ENCODE measurements at regions not wholly inside any gene's neighbourhood (a gene's known extent, or its start where the extent isn't known, plus 50 kb on each side); places are given as distances from the start of the nearest gene placed in this dataset.
A peak's percentile ranks its signal among the peaks of the same experiment; 100 is the strongest.

DNA sequence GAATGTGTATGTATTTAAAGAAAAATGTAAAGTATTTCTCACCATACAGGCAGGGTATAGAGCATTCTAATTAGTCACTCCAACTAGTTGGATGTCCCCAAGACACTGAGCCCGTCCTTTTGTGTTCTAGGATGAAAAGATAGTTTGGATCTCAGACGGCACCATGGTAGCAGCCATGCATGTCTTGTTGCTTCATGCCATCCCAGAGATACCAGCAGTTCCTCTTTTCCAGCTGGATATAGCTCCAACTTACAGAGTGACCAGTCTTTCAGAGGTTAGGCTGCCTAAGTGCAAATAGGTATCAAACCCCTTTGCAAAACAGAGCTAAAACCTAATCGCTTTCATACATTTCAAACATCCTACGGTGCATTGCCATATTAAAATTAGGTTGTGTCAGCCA lies 275.3 kb downstream of the MTX2 start:
- H3K4me3 Mint-ChIP-seq (ENCODE audit: unreplicated experiment), result no peak overlapping the region
- peaks cover 3% of the 10 kb centered on the region for H3K27me3 Mint-ChIP-seq (ENCODE audit: unreplicated experiment)
- no peak for DNase-seq (ENCODE audit: low spot score)
- H3K4me1 Mint-ChIP-seq (ENCODE audit: unreplicated experiment), result peaks cover 28% of the 10 kb centered on the region
- H3K9me3 Mint-ChIP-seq (ENCODE audit: unreplicated experiment), result no peaks in the 10 kb centered on the region
- H3K36me3 Mint-ChIP-seq (ENCODE audit: low read depth, unreplicated experiment), result no peaks in the 10 kb centered on the region
- TF ChIP-seq, protein P1, sequence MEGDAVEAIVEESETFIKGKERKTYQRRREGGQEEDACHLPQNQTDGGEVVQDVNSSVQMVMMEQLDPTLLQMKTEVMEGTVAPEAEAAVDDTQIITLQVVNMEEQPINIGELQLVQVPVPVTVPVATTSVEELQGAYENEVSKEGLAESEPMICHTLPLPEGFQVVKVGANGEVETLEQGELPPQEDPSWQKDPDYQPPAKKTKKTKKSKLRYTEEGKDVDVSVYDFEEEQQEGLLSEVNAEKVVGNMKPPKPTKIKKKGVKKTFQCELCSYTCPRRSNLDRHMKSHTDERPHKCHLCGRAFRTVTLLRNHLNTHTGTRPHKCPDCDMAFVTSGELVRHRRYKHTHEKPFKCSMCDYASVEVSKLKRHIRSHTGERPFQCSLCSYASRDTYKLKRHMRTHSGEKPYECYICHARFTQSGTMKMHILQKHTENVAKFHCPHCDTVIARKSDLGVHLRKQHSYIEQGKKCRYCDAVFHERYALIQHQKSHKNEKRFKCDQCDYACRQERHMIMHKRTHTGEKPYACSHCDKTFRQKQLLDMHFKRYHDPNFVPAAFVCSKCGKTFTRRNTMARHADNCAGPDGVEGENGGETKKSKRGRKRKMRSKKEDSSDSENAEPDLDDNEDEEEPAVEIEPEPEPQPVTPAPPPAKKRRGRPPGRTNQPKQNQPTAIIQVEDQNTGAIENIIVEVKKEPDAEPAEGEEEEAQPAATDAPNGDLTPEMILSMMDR (IDR thresholded peaks at IDR 0.05; ENCODE audit: unreplicated experiment), result no peak
- H3K27ac Mint-ChIP-seq (ENCODE audit: unreplicated experiment), result no peak overlapping the region

DNA sequence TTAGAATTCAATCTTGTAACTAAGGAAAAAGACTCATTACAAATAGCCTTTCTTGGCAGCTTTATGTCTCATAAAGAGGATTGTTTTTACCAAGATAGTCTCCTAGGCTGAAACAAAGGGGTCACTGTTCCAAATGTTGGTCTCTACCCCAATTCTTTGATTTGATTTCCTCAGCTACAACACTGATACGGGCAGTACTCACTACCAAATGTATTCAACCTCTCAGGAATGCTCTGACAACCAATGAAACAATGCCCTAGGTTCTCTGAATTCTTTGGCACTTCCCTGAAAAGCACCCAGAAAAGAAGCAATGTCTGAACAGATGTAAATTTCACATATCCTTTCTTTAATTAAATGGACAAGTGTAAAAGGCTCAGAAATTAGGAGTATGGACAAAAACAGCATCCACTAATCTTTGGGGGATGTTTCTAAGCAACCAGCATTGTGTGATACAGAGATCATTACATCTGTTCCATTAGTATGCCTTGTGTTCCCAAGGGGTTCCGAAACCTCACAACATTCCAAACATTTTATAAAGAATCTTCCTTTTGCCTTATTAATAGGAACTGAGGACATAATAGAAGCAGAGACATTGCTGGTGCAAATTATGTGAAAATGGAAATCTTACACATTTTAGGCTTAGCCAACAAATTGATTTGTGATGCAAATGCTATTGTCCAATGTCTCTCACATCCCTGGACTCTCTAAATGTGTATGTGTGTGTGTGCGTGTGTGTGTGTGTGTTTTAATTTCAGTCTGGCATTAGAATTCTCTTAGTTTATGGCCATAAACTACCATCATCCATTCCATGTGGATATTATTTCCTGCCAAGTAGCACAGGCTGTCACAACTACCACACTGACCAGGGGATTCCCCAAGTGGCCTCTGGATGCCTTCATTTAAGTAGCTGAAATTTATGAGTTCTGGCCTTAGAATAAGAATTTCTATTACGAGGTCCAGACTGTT lies 276.0 kb downstream of the MTX2 start:
- H3K4me3 Mint-ChIP-seq (ENCODE audit: unreplicated experiment), result no peak overlapping the region
- H3K9me3 Mint-ChIP-seq (ENCODE audit: unreplicated experiment), result no peaks in the 10 kb centered on the region
- no peak for DNase-seq (ENCODE audit: low spot score)
- no peaks in the 10 kb centered on the region for H3K36me3 Mint-ChIP-seq (ENCODE audit: low read depth, unreplicated experiment)
- H3K27ac Mint-ChIP-seq (ENCODE audit: unreplicated experiment), result no peak overlapping the region
- TF ChIP-seq, protein P1 (IDR thresholded peaks at IDR 0.05; ENCODE audit: unreplicated experiment), result no peak
- peaks cover 3% of the 10 kb centered on the region for H3K27me3 Mint-ChIP-seq (ENCODE audit: unreplicated experiment)
- peaks cover 23% of the 10 kb centered on the region for H3K4me1 Mint-ChIP-seq (ENCODE audit: unreplicated experiment)

- no peak overlapping the region for H3K4me3 Mint-ChIP-seq (ENCODE audit: unreplicated experiment)
- TF ChIP-seq, protein P1 (IDR thresholded peaks at IDR 0.05; ENCODE audit: unreplicated experiment), result no peak
- DNase-seq (ENCODE audit: low spot score), result no peak
- H3K9me3 Mint-ChIP-seq (ENCODE audit: unreplicated experiment), result no peaks in the 10 kb centered on the region
- peaks cover 19% of the 10 kb centered on the region for H3K4me1 Mint-ChIP-seq (ENCODE audit: unreplicated experiment)
- no peak overlapping the region for H3K27ac Mint-ChIP-seq (ENCODE audit: unreplicated experiment)
- H3K36me3 Mint-ChIP-seq (ENCODE audit: low read depth, unreplicated experiment), result no peaks in the 10 kb centered on the region
- peaks cover 3% of the 10 kb centered on the region for H3K27me3 Mint-ChIP-seq (ENCODE audit: unreplicated experiment)
Observed at GRCh38 chr2:176546550-176546949, 277.3 kb downstream of the MTX2 start.

DNA sequence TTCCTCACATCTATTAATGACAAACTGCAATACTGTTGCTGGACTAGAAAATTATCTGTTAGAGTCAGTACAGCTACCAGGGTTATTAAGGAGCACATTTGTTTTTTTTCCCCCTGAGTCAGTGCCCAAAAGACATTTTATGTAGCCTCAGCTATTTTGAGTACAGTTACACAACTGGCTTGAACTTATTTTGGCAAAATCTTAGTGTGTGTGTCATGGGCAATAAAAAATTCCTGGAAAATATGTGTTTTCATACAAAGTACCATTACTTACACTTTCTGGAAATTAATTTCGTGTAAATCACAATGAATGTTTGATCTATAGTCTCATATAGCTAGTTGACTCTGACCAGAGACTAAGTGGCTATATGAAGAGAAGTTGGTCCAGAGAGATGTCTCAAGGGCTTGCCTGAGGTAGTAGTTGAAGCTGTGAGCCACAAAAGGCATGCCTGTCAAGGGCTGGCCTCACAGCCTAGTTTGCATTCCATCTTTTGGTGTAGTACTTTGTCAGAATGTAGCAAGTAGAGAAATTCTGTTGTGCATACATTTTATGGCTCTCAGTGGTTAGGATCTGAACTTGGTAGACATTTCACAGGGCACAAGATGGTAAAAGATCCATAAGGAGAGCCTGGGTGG lies 283.4 kb downstream of the MTX2 start:
- Mint-ChIP-seq H3K36me3 (ENCODE audit: low read depth, unreplicated experiment) (no peaks in the 10 kb centered on the region), H3K27ac (ENCODE audit: unreplicated experiment) (peak overlapping the region; percentile 32), H3K4me1 (ENCODE audit: unreplicated experiment) (peaks cover 29% of the 10 kb centered on the region), H3K27me3 (ENCODE audit: unreplicated experiment) (no peaks in the 10 kb centered on the region), H3K9me3 (ENCODE audit: unreplicated experiment) (no peaks in the 10 kb centered on the region), H3K4me3 (ENCODE audit: unreplicated experiment) (no peak overlapping the region)
- TF ChIP-seq, protein P1 (IDR thresholded peaks at IDR 0.05; ENCODE audit: unreplicated experiment), result no peak
- no peak for DNase-seq (ENCODE audit: low spot score)

DNA sequence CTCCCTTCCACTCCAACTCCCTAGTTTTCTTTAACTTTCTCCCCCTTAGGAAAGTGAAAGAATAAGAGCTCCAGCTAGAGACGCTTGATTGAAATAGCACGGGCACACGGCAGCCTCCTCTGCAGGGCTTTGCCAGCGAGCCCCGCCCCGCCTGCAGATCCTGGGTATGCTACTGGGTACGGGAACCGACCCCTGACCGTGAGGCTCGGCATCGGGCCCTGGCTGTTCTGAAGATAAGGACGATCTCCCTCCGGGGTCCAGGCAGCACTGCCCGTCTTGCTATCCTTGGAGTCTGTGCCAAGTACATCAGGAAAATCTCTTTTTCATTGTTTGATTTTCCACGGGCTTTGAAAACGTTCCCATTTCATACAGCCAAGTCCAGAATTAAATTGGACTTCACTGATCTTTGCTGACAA lies 284.5 kb downstream of the MTX2 start:
- peaks cover 26% of the 10 kb centered on the region for H3K4me1 Mint-ChIP-seq (ENCODE audit: unreplicated experiment)
- H3K27ac Mint-ChIP-seq (ENCODE audit: unreplicated experiment), result peak overlapping the region; percentile 33
- DNase-seq (ENCODE audit: low spot score), result peak; percentile 26
- H3K27me3 Mint-ChIP-seq (ENCODE audit: unreplicated experiment), result no peaks in the 10 kb centered on the region
- H3K9me3 Mint-ChIP-seq (ENCODE audit: unreplicated experiment), result no peaks in the 10 kb centered on the region
- TF ChIP-seq, protein P1 (IDR thresholded peaks at IDR 0.05; ENCODE audit: unreplicated experiment), result no peak
- no peaks in the 10 kb centered on the region for H3K36me3 Mint-ChIP-seq (ENCODE audit: low read depth, unreplicated experiment)
- H3K4me3 Mint-ChIP-seq (ENCODE audit: unreplicated experiment), result no peak overlapping the region
